ENCODE measurements at regions not wholly inside any gene's neighbourhood (a gene's known extent, or its start where the extent isn't known, plus 50 kb on each side); places are given as distances from the start of the nearest gene placed in this dataset.
A peak's percentile ranks its signal among the peaks of the same experiment; 100 is the strongest.

DNA sequence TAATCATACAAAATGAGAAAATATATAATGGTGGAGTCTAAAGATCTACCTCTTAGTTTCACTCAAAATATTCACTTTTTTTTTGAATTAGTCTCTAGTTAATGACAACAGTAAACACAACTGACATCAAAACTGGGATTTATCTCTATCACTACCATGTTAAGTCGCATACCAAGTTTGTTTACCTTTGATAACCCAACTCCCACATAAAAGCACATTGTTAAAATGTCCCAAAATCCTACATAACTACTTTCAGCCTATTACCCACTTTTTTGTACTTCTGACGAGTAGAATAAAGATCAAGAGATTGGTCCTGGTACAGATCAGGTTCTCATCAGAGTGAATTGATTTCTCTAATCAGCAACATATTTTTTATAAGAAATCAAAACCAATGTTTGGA, 518.5 kb downstream of the EPHA3 start:
- no peak for DNase-seq

GRCh38 chr3:89628856-89629670, 521.6 kb downstream of the EPHA3 start:
- DNase-seq, result no peak

- no peak for DNase-seq
These were observed 527.7 kb downstream of the EPHA3 start for GRCh38 chr3:89635137-89635536.

- no peak for DNase-seq
These were observed 537.3 kb downstream of the EPHA3 start for GRCh38 chr3:89644716-89645115.

GRCh38 chr3:89649431-89649830, 542.0 kb downstream of the EPHA3 start:
- no peak for DNase-seq

GRCh38 chr3:89654031-89654430, 546.6 kb downstream of the EPHA3 start:
- DNase-seq, result no peak

DNA sequence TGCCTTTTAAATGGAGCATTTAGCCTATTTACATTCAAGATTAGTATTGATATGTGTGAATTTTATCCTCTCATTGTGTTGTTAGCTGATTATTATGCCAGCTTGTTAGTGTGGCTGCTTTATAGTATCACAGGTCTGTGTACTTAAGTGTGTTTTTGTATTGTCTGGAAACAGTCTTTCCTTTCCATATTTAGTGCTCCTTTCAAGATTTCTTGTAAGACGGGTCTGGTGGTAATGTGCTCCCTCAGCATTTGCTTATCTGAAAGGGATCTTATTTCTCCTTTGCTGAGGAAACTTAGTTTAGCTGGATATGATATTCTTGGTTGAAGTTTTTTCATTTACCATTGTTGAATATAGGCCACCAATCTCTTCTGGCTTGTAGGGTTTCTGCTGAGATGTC, 549.0 kb downstream of the EPHA3 start:
- no peak for DNase-seq

- DNase-seq, result no peak
These were observed 572.3 kb downstream of the EPHA3 start for GRCh38 chr3:89679686-89680085.

- DNase-seq, result peak in 1 of 3 donors; percentile 11
These were observed 575.1 kb downstream of the EPHA3 start for GRCh38 chr3:89682556-89682955.

- DNase-seq, result no peak
These were observed 578.3 kb downstream of the EPHA3 start for GRCh38 chr3:89685731-89686130.

DNA sequence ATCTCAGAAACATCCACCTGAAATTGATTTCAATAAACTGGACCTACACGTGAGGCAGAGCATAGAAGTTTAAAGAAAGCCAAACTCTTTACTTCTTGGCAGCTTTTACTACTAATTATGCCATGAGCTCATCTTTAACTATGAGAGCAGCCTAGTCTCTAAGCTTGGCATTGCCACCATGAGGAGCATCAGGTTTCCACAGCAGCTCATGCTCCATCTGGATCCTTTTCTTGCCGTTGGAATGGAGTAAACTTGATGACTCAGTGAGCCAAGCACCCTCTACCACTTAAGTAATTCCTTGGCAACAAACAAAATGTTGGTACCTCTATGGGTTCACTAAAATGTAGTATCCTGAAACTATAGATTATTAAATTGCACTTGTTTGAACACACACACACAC, 583.2 kb downstream of the EPHA3 start:
- peak in 2 of 3 donors; percentile 7 to 21 for DNase-seq

- no peak for DNase-seq
These were observed 585.2 kb downstream of the EPHA3 start for GRCh38 chr3:89692601-89693000.

- DNase-seq, result no peak
These were observed 590.0 kb downstream of the EPHA3 start for GRCh38 chr3:89697321-89697916.

DNA sequence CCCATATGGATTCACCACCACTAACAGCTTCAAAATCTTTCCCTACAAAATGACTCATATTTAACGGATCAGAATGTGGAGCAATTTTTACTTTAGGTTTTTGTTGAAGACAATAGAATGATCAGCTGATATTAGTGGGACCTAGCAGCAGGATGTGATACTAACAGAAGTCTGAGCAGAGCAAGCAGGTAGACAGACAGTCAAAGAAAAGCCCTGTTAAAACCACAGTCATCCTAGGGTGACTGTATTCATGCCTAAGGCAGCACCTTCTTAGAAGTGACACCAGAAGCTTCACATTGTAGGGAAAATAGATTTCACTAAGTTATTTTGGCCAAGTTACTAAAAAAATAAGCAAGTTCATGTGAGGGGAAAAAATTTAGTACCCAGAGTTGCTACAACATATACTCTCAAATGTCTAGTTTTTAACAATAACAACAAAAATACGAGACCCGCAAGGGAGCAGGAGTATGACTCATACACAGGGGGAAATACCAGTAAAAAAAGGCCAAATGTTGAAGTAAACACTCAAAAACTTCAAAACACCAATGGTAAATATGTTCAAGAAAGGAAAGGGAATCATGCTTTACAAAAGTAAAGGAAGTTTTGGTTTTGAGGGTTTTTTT, 590.9 kb downstream of the EPHA3 start:
- DNase-seq, result no peak

GRCh38 chr3:89699229-89699628, 591.8 kb downstream of the EPHA3 start:
- no peak for DNase-seq

- DNase-seq, result no peak
These were observed 592.4 kb downstream of the EPHA3 start for GRCh38 chr3:89699771-89700170.

- DNase-seq, result no peak
These were observed 595.0 kb downstream of the EPHA3 start for GRCh38 chr3:89702404-89702803.

DNA sequence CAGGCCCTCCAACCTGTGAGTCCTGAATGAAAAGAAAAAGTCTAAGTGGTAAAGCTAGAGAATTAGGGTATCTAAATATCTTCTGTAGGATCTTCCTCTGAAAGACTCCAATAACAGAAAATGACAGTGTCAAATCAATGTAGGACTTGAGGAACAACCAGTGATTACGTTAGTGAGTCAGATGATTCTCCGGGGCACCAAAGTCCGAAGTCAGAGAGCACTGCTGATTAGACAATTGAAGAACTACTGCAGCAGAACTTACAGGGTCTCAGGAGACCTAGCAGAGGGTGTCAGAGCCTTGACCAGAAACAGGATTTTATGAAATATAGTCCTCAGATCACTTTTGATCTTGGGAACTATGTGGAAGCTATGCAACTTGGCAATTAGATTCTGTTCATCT, 605.8 kb downstream of the EPHA3 start:
- DNase-seq, result no peak

GRCh38 chr3:89714237-89714636, 606.8 kb downstream of the EPHA3 start:
- peak in 1 of 3 donors; percentile 5 for DNase-seq

GRCh38 chr3:89740080-89740880, 632.9 kb downstream of the EPHA3 start:
- peak in 2 of 3 donors; percentile 6 to 52 for DNase-seq

DNA sequence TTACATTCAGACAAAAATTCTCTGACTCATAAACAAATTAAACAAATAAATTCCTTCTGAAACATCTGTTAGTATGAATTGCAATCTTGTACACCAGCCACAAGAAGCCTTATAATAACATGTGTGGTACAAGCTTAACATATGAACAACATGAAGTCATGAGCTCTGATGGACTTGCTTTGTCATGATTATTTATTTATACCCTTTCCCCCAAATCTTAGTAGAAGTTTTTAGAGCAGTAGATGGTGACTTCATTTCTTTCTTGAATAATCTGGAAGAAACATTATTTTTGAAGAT, 633.4 kb downstream of the EPHA3 start:
- DNase-seq, result peak in 2 of 3 donors; percentile 2 to 49

- DNase-seq, result no peak
These were observed 635.1 kb downstream of the EPHA3 start for GRCh38 chr3:89742546-89742945.
